ENCODE measurements at regions not wholly inside any gene's neighbourhood (a gene's known extent, or its start where the extent isn't known, plus 50 kb on each side); places are given as distances from the start of the nearest gene placed in this dataset.
A peak's percentile ranks its signal among the peaks of the same experiment; 100 is the strongest.

GRCh38 chr10:3535001-3535400 lies 250.0 kb downstream of the KLF6 start:
- Histone ChIP-seq H3K4me1 (ENCODE audit: control insufficient read depth in 1 of 2, insufficient read depth in 2 of 2, low read length in 2 of 2) (peaks cover 0 to 3% of the 10 kb centered on the region in 2 donors), H3K36me3 (ENCODE audit: control insufficient read depth in 1 of 2, insufficient read depth in 2 of 2, low read length in 2 of 2) (no peaks in the 10 kb centered on the region), H3K9me3 (ENCODE audit: control insufficient read depth in 1 of 2, low read length in 2 of 2) (no peaks in the 10 kb centered on the region), H3K4me3 (ENCODE audit: low read depth in 1 of 2, low read length in 2 of 2) (no peak overlapping the region), H3K27me3 (ENCODE audit: low read depth, low read length) (no peaks in the 10 kb centered on the region), H3K27ac (ENCODE audit: low read length) (no peak overlapping the region)

- H3K4me3 ChIP-seq (ENCODE audit: low read depth in 1 of 2, low read length in 2 of 2): no peak overlapping the region
- H3K36me3 ChIP-seq (ENCODE audit: control insufficient read depth in 1 of 2, insufficient read depth in 2 of 2, low read length in 2 of 2): no peaks in the 10 kb centered on the region
- no peaks in the 10 kb centered on the region for H3K9me3 ChIP-seq (ENCODE audit: control insufficient read depth in 1 of 2, low read length in 2 of 2)
- no peaks in the 10 kb centered on the region for H3K27me3 ChIP-seq (ENCODE audit: low read depth, low read length)
- H3K27ac ChIP-seq (ENCODE audit: low read length): no peak overlapping the region
- peaks cover 0 to 3% of the 10 kb centered on the region in 2 donors for H3K4me1 ChIP-seq (ENCODE audit: control insufficient read depth in 1 of 2, insufficient read depth in 2 of 2, low read length in 2 of 2)
Measured at GRCh38 chr10:3534433-3534832, 250.6 kb downstream of the KLF6 start.

- no peaks in the 10 kb centered on the region for H3K27me3 ChIP-seq (ENCODE audit: low read depth, low read length)
- no peaks in the 10 kb centered on the region for H3K36me3 ChIP-seq (ENCODE audit: control insufficient read depth in 1 of 2, insufficient read depth in 2 of 2, low read length in 2 of 2)
- no peak overlapping the region for H3K27ac ChIP-seq (ENCODE audit: low read length)
- H3K4me3 ChIP-seq (ENCODE audit: low read depth in 1 of 2, low read length in 2 of 2): no peak overlapping the region
- H3K9me3 ChIP-seq (ENCODE audit: control insufficient read depth in 1 of 2, low read length in 2 of 2): no peaks in the 10 kb centered on the region
- no peaks in the 10 kb centered on the region for H3K4me1 ChIP-seq (ENCODE audit: control insufficient read depth in 1 of 2, insufficient read depth in 2 of 2, low read length in 2 of 2)
Measured at GRCh38 chr10:3533296-3533695, 251.7 kb downstream of the KLF6 start.

GRCh38 chr10:3532644-3533043 lies 252.4 kb downstream of the KLF6 start:
- Histone ChIP-seq H3K36me3 (ENCODE audit: control insufficient read depth in 1 of 2, insufficient read depth in 2 of 2, low read length in 2 of 2) (no peaks in the 10 kb centered on the region), H3K27me3 (ENCODE audit: low read depth, low read length) (no peaks in the 10 kb centered on the region), H3K27ac (ENCODE audit: low read length) (no peak overlapping the region), H3K4me1 (ENCODE audit: control insufficient read depth in 1 of 2, insufficient read depth in 2 of 2, low read length in 2 of 2) (no peaks in the 10 kb centered on the region), H3K9me3 (ENCODE audit: control insufficient read depth in 1 of 2, low read length in 2 of 2) (no peaks in the 10 kb centered on the region), H3K4me3 (ENCODE audit: low read depth in 1 of 2, low read length in 2 of 2) (no peak overlapping the region)

GRCh38 chr10:3531670-3532069 lies 253.3 kb downstream of the KLF6 start:
- no peak overlapping the region for H3K4me3 ChIP-seq (ENCODE audit: low read depth in 1 of 2, low read length in 2 of 2)
- no peaks in the 10 kb centered on the region for H3K36me3 ChIP-seq (ENCODE audit: control insufficient read depth in 1 of 2, insufficient read depth in 2 of 2, low read length in 2 of 2)
- H3K9me3 ChIP-seq (ENCODE audit: control insufficient read depth in 1 of 2, low read length in 2 of 2): no peaks in the 10 kb centered on the region
- no peaks in the 10 kb centered on the region for H3K27me3 ChIP-seq (ENCODE audit: low read depth, low read length)
- H3K27ac ChIP-seq (ENCODE audit: low read length): no peak overlapping the region
- H3K4me1 ChIP-seq (ENCODE audit: control insufficient read depth in 1 of 2, insufficient read depth in 2 of 2, low read length in 2 of 2): no peaks in the 10 kb centered on the region

GRCh38 chr10:3530783-3531645 lies 254.0 kb downstream of the KLF6 start:
- Histone ChIP-seq H3K9me3 (ENCODE audit: control insufficient read depth in 1 of 2, low read length in 2 of 2) (no peaks in the 10 kb centered on the region), H3K27me3 (ENCODE audit: low read depth, low read length) (no peaks in the 10 kb centered on the region), H3K36me3 (ENCODE audit: control insufficient read depth in 1 of 2, insufficient read depth in 2 of 2, low read length in 2 of 2) (no peaks in the 10 kb centered on the region), H3K27ac (ENCODE audit: low read length) (no peak overlapping the region), H3K4me3 (ENCODE audit: low read depth in 1 of 2, low read length in 2 of 2) (no peak overlapping the region), H3K4me1 (ENCODE audit: control insufficient read depth in 1 of 2, insufficient read depth in 2 of 2, low read length in 2 of 2) (peaks cover 0 to 4% of the 10 kb centered on the region in 2 donors)

- H3K27ac ChIP-seq (ENCODE audit: low read length): no peak overlapping the region
- H3K4me3 ChIP-seq (ENCODE audit: low read depth in 1 of 2, low read length in 2 of 2): no peak overlapping the region
- H3K27me3 ChIP-seq (ENCODE audit: low read depth, low read length): no peaks in the 10 kb centered on the region
- no peaks in the 10 kb centered on the region for H3K36me3 ChIP-seq (ENCODE audit: control insufficient read depth in 1 of 2, insufficient read depth in 2 of 2, low read length in 2 of 2)
- peaks cover 0 to 4% of the 10 kb centered on the region in 2 donors for H3K4me1 ChIP-seq (ENCODE audit: control insufficient read depth in 1 of 2, insufficient read depth in 2 of 2, low read length in 2 of 2)
- H3K9me3 ChIP-seq (ENCODE audit: control insufficient read depth in 1 of 2, low read length in 2 of 2): no peaks in the 10 kb centered on the region
Measured at GRCh38 chr10:3530346-3530745, 254.7 kb downstream of the KLF6 start.

- Histone ChIP-seq H3K4me3 (ENCODE audit: low read depth in 1 of 2, low read length in 2 of 2) (no peak overlapping the region), H3K27ac (ENCODE audit: low read length) (no peak overlapping the region), H3K27me3 (ENCODE audit: low read depth, low read length) (no peaks in the 10 kb centered on the region), H3K4me1 (ENCODE audit: control insufficient read depth in 1 of 2, insufficient read depth in 2 of 2, low read length in 2 of 2) (peaks cover 0 to 4% of the 10 kb centered on the region in 2 donors), H3K36me3 (ENCODE audit: control insufficient read depth in 1 of 2, insufficient read depth in 2 of 2, low read length in 2 of 2) (no peaks in the 10 kb centered on the region), H3K9me3 (ENCODE audit: control insufficient read depth in 1 of 2, low read length in 2 of 2) (no peaks in the 10 kb centered on the region)
Measured at GRCh38 chr10:3529691-3530090, 255.3 kb downstream of the KLF6 start.

- Histone ChIP-seq H3K4me3 (ENCODE audit: low read depth in 1 of 2, low read length in 2 of 2) (no peak overlapping the region), H3K36me3 (ENCODE audit: control insufficient read depth in 1 of 2, insufficient read depth in 2 of 2, low read length in 2 of 2) (no peaks in the 10 kb centered on the region), H3K9me3 (ENCODE audit: control insufficient read depth in 1 of 2, low read length in 2 of 2) (no peaks in the 10 kb centered on the region), H3K4me1 (ENCODE audit: control insufficient read depth in 1 of 2, insufficient read depth in 2 of 2, low read length in 2 of 2) (peaks cover 0 to 4% of the 10 kb centered on the region in 2 donors), H3K27ac (ENCODE audit: low read length) (peak overlapping the region; percentile 41), H3K27me3 (ENCODE audit: low read depth, low read length) (no peaks in the 10 kb centered on the region)
Measured at GRCh38 chr10:3528823-3529403, 256.1 kb downstream of the KLF6 start.

- Histone ChIP-seq H3K4me3 (ENCODE audit: low read depth in 1 of 2, low read length in 2 of 2) (no peak overlapping the region), H3K9me3 (ENCODE audit: control insufficient read depth in 1 of 2, low read length in 2 of 2) (no peaks in the 10 kb centered on the region), H3K27ac (ENCODE audit: low read length) (peak overlapping the region; percentile 78), H3K4me1 (ENCODE audit: control insufficient read depth in 1 of 2, insufficient read depth in 2 of 2, low read length in 2 of 2) (peaks cover 0 to 4% of the 10 kb centered on the region in 2 donors), H3K36me3 (ENCODE audit: control insufficient read depth in 1 of 2, insufficient read depth in 2 of 2, low read length in 2 of 2) (no peaks in the 10 kb centered on the region), H3K27me3 (ENCODE audit: low read depth, low read length) (no peaks in the 10 kb centered on the region)
Measured at GRCh38 chr10:3528271-3528670, 256.7 kb downstream of the KLF6 start.

GRCh38 chr10:3527869-3528268 lies 257.1 kb downstream of the KLF6 start:
- peaks cover 0 to 4% of the 10 kb centered on the region in 2 donors for H3K4me1 ChIP-seq (ENCODE audit: control insufficient read depth in 1 of 2, insufficient read depth in 2 of 2, low read length in 2 of 2)
- no peak overlapping the region for H3K4me3 ChIP-seq (ENCODE audit: low read depth in 1 of 2, low read length in 2 of 2)
- peak overlapping the region; percentile 78 for H3K27ac ChIP-seq (ENCODE audit: low read length)
- H3K36me3 ChIP-seq (ENCODE audit: control insufficient read depth in 1 of 2, insufficient read depth in 2 of 2, low read length in 2 of 2): no peaks in the 10 kb centered on the region
- no peaks in the 10 kb centered on the region for H3K27me3 ChIP-seq (ENCODE audit: low read depth, low read length)
- H3K9me3 ChIP-seq (ENCODE audit: control insufficient read depth in 1 of 2, low read length in 2 of 2): no peaks in the 10 kb centered on the region
